ENCODE measurements at regions not wholly inside any gene's neighbourhood (a gene's known extent, or its start where the extent isn't known, plus 50 kb on each side); places are given as distances from the start of the nearest gene placed in this dataset.

DNA sequence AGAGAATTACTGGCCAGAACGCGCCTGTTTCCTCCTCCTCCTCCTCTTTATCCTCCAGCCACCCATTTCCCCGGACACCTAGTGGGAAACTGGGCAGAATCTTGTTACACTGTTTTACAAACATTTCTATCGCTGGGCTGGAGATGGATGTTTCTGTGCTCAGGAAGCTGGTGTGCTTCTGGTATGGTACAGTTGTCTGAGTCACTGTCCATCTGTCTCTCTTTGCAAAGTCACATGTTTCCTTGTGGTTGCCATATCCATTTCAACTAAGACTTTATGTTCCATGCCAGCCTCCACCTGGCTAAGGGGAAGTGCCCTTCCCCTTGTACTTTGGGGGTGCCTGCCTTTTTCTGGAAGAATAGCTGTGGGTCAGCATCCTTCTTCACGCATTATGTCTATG, 52.9 kb upstream of the SLC22A16 start:
- no peaks in the 10 kb centered on the region for H3K79me2 ChIP-seq (ENCODE audit: control insufficient read depth, insufficient read depth, low read length)
- dilution Hi-C loops (cut with MboI; ENCODE audit: extremely low pct_ligation_motif_present, low sequenced_read_pairs), result no loop called here
- H3K4me1 ChIP-seq (ENCODE audit: control insufficient read depth, extremely low read depth, insufficient read depth, low read length), result peaks cover 30% of the 10 kb centered on the region
- no peaks in the 10 kb centered on the region for H3K9me1 ChIP-seq (ENCODE audit: control insufficient read depth, extremely low read depth, insufficient read depth, low read length)
- H2AFZ ChIP-seq (ENCODE audit: control insufficient read depth, low read length), result no peak overlapping the region
- DNase-seq (ENCODE audit: low read depth, low spot score) (no peak), FAIRE-seq (peak; percentile 86)
- no peaks in the 10 kb centered on the region for H3K27me3 ChIP-seq (ENCODE audit: control insufficient read depth, extremely low read depth, insufficient read depth, low read length)
- H3K27ac ChIP-seq (ENCODE audit: control insufficient read depth, insufficient read depth, low read length), result peak overlapping the region; percentile 62
- peak overlapping the region; percentile 15 for H3K4me2 ChIP-seq (ENCODE audit: control insufficient read depth, extremely low read depth, insufficient read depth, low read depth, low read length)
- no peak overlapping the region for H3K4me3 ChIP-seq (ENCODE audit: control insufficient read depth in 2 of 3, extremely low read depth in 1 of 3, insufficient read depth in 2 of 3, low read depth in 1 of 3, low read length in 3 of 3)
- peak overlapping the region; percentile 2 for H3K9ac ChIP-seq (ENCODE audit: control insufficient read depth, extremely low read depth, insufficient read depth, low read length)
- H3K9me3 ChIP-seq (ENCODE audit: control insufficient read depth, low read depth, low read length), result peaks cover 6% of the 10 kb centered on the region
- H3K36me3 ChIP-seq (ENCODE audit: control insufficient read depth in 2 of 2, extremely low read depth in 1 of 2, insufficient read depth in 2 of 2, low read length in 2 of 2), result no peaks in the 10 kb centered on the region
- H4K20me1 ChIP-seq (ENCODE audit: control insufficient read depth, extremely low read depth, insufficient read depth, low read length), result no peaks in the 10 kb centered on the region
- TF ChIP-seq CTCF (optimal IDR thresholded peaks at IDR 0.05 in 1 of 3, IDR thresholded peaks at IDR 0.05 in 1 of 3, conservative IDR thresholded peaks at IDR 0.05 in 1 of 3; ENCODE audit: extremely low read depth in 1 of 3, insufficient read depth in 2 of 3, low read length in 3 of 3) (no peak), EZH2 (IDR thresholded peaks at IDR 0.05; ENCODE audit: low read length) (no peak)

DNA sequence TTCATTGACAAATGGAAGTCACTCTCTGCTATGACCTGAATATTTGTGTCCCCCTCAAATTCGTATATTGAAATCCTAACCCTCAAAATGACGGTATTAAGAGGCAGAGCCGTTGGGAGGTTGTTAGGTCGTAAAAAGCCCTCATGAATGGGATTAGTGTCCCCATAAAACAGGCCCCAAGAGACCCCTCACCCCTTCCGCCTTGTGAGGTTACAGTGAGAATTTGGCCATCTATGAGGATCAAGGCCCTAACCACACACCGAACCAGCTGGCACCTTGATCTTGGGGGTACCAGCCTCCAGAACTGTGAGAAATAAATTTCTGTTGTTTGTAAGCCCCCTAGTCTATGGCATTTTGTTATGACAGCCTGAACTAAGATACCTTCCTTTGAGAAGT, 52.5 kb upstream of the SLC22A16 start:
- peaks cover 30% of the 10 kb centered on the region for H3K4me1 ChIP-seq (ENCODE audit: control insufficient read depth, extremely low read depth, insufficient read depth, low read length)
- TF ChIP-seq EZH2 (IDR thresholded peaks at IDR 0.05; ENCODE audit: low read length), result no peak
- no peak for TF ChIP-seq CTCF (optimal IDR thresholded peaks at IDR 0.05 in 1 of 3, IDR thresholded peaks at IDR 0.05 in 1 of 3, conservative IDR thresholded peaks at IDR 0.05 in 1 of 3; ENCODE audit: extremely low read depth in 1 of 3, insufficient read depth in 2 of 3, low read length in 3 of 3)
- no peaks in the 10 kb centered on the region for H3K79me2 ChIP-seq (ENCODE audit: control insufficient read depth, insufficient read depth, low read length)
- peaks cover 6% of the 10 kb centered on the region for H3K9me3 ChIP-seq (ENCODE audit: control insufficient read depth, low read depth, low read length)
- H3K9ac ChIP-seq (ENCODE audit: control insufficient read depth, extremely low read depth, insufficient read depth, low read length), result no peak overlapping the region
- dilution Hi-C loops (cut with MboI; ENCODE audit: extremely low pct_ligation_motif_present, low sequenced_read_pairs), result no loop called here
- peak overlapping the region; percentile 62 for H3K27ac ChIP-seq (ENCODE audit: control insufficient read depth, insufficient read depth, low read length)
- no peak overlapping the region for H3K4me3 ChIP-seq (ENCODE audit: control insufficient read depth in 2 of 3, extremely low read depth in 1 of 3, insufficient read depth in 2 of 3, low read depth in 1 of 3, low read length in 3 of 3)
- H3K36me3 ChIP-seq (ENCODE audit: control insufficient read depth in 2 of 2, extremely low read depth in 1 of 2, insufficient read depth in 2 of 2, low read length in 2 of 2), result no peaks in the 10 kb centered on the region
- no peak for FAIRE-seq
- no peak for DNase-seq (ENCODE audit: low read depth, low spot score)
- no peaks in the 10 kb centered on the region for H3K9me1 ChIP-seq (ENCODE audit: control insufficient read depth, extremely low read depth, insufficient read depth, low read length)
- no peaks in the 10 kb centered on the region for H3K27me3 ChIP-seq (ENCODE audit: control insufficient read depth, extremely low read depth, insufficient read depth, low read length)
- H4K20me1 ChIP-seq (ENCODE audit: control insufficient read depth, extremely low read depth, insufficient read depth, low read length), result no peaks in the 10 kb centered on the region
- H2AFZ ChIP-seq (ENCODE audit: control insufficient read depth, low read length), result no peak overlapping the region
- peak overlapping the region; percentile 15 for H3K4me2 ChIP-seq (ENCODE audit: control insufficient read depth, extremely low read depth, insufficient read depth, low read depth, low read length)

Measured in keratinocyte (primary cell).